HEK293 (cell line): ENCODE measurements at regions not wholly inside any gene's neighbourhood (a gene's known extent, or its start where the extent isn't known, plus 50 kb on each side); places are given as distances from the start of the nearest gene placed in this dataset.

Experiments used
- CTCF ChIA-PET: fragments of 350-600 bp; formaldehyde crosslinking; extraction: SDS; loops from one replicate; lab custom pipeline; 2021; ENCODE audit warnings: antibody characterized with exemption; lab: Yijun Ruan, JAX
- POLR2A ChIA-PET: fragments of 300-600 bp; formaldehyde crosslinking; extraction: SDS; loops from one replicate; lab custom pipeline; 2020; ENCODE audit warnings: antibody characterized with exemption, inconsistent platforms; lab: Yijun Ruan, JAX
- H3K27ac ChIP-seq: fragments of 200-500 bp; sonication (Bioruptor generic); 2 replicates; pipeline ENCODE4 v1.5.1; 2014; ENCODE audit warnings: low read depth, low read length, control low read depth, inconsistent platforms; ENCODE audit errors: extremely low read depth
- H3K36me3 ChIP-seq, 2 experiments: fragments of 200-500 bp in 1 of 2; sonication (Bioruptor generic) in 1 of 2; 1 replicate in 1 of 2; 2 replicates in 1 of 2; pipeline ENCODE4 v1.5.1; 2014 to 2017; ENCODE audit warnings: inconsistent platforms in 2 of 2, low read length in 2 of 2; ENCODE audit not compliant: control insufficient read depth in 2 of 2, insufficient read depth in 1 of 2
- H3K4me1 ChIP-seq: fragments of 200-500 bp; sonication (Bioruptor generic); 2 replicates; pipeline ENCODE4 v1.5.1; 2014; ENCODE audit warnings: mild to moderate bottlenecking, low read length, inconsistent platforms; ENCODE audit not compliant: control insufficient read depth, insufficient read depth
- H3K4me3 ChIP-seq: 2 replicates; pipeline ENCODE4 v1.5.1; 2011; ENCODE audit warnings: low read depth, mild to moderate bottlenecking, control low read depth, low read length, moderate library complexity
- H3K9me3 ChIP-seq: fragments of 200-500 bp; sonication (Bioruptor generic); 2 replicates; pipeline ENCODE4 v1.5.1; 2014; ENCODE audit warnings: low read depth, low read length, inconsistent platforms; ENCODE audit not compliant: control insufficient read depth, insufficient read depth
- ELK4 ChIP-seq: IDR thresholded peaks from 2 replicates; pipeline ENCODE4 v1.6.1; 2011; ENCODE audit warnings: mild to moderate bottlenecking, low read depth, low read length, borderline replicate concordance
- GFI1B ChIP-seq: fragments of 450-650 bp; formaldehyde crosslinking; IDR thresholded peaks from 2 replicates; pipeline ENCODE4 v1.5.1; 2016; ENCODE audit warnings: missing biosample characterization, missing genetic modification characterization
- MZF1 ChIP-seq: fragments of 450-650 bp; formaldehyde crosslinking; IDR thresholded peaks from 2 replicates; pipeline ENCODE4 v1.5.1; 2017; ENCODE audit warnings: missing biosample characterization, missing genetic modification characterization, borderline replicate concordance
- ZBTB10 ChIP-seq: fragments of 450-650 bp; formaldehyde crosslinking; IDR thresholded peaks from 2 replicates; pipeline ENCODE4 v1.5.1; 2016; ENCODE audit warnings: missing biosample characterization, missing genetic modification characterization
- ZBTB17 ChIP-seq: fragments of 450-650 bp; formaldehyde crosslinking; IDR thresholded peaks from 2 replicates; pipeline ENCODE4 v1.5.1; 2016; ENCODE audit warnings: missing biosample characterization, missing genetic modification characterization
- ZNF146 ChIP-seq: fragments of 450-650 bp; formaldehyde crosslinking; IDR thresholded peaks from 2 replicates; pipeline ENCODE4 v1.5.1; 2016; ENCODE audit warnings: missing biosample characterization, missing genetic modification characterization
- ZNF184 ChIP-seq: fragments of 450-650 bp; IDR thresholded peaks from 2 replicates; pipeline ENCODE4 v1.5.1; 2018; ENCODE audit warnings: missing biosample characterization, mild to moderate bottlenecking, missing genetic modification characterization
- ZNF433 ChIP-seq: fragments of 450-650 bp; formaldehyde crosslinking; IDR thresholded peaks from 2 replicates; pipeline ENCODE4 v1.5.1; 2016; ENCODE audit warnings: missing biosample characterization, missing genetic modification characterization, low read depth
- ZNF514 ChIP-seq: fragments of 450-650 bp; formaldehyde crosslinking; IDR thresholded peaks from 2 replicates; pipeline ENCODE4 v1.5.1; 2016; ENCODE audit warnings: missing biosample characterization, missing genetic modification characterization
- ZNF530 ChIP-seq: fragments of 450-650 bp; formaldehyde crosslinking; IDR thresholded peaks from 2 replicates; pipeline ENCODE4 v1.5.1; 2016; ENCODE audit warnings: low read depth, missing biosample characterization, missing genetic modification characterization
- ZNF660 ChIP-seq: fragments of 450-650 bp; IDR thresholded peaks from 2 replicates; pipeline ENCODE4 v1.5.1; 2018; ENCODE audit warnings: missing biosample characterization, mild to moderate bottlenecking, missing genetic modification characterization
- ZNF768 ChIP-seq: fragments of 450-650 bp; formaldehyde crosslinking; IDR thresholded peaks from 2 replicates; pipeline ENCODE4 v1.5.1; 2018; ENCODE audit warnings: missing biosample characterization, mild to moderate bottlenecking, missing genetic modification characterization
- ZNF791 ChIP-seq: fragments of 450-650 bp; formaldehyde crosslinking; IDR thresholded peaks from 2 replicates; pipeline ENCODE4 v1.5.1; 2016; ENCODE audit warnings: missing biosample characterization, missing genetic modification characterization
- ZNF843 ChIP-seq: fragments of 450-650 bp; formaldehyde crosslinking; IDR thresholded peaks from 2 replicates; pipeline ENCODE4 v1.5.1; 2016; ENCODE audit warnings: missing biosample characterization, missing genetic modification characterization
- ZSCAN16 ChIP-seq: fragments of 450-650 bp; formaldehyde crosslinking; IDR thresholded peaks from 2 replicates; pipeline ENCODE4 v1.5.1; 2016; ENCODE audit warnings: missing biosample characterization, missing genetic modification characterization
- ZSCAN30 ChIP-seq: fragments of 450-650 bp; IDR thresholded peaks from 2 replicates; pipeline ENCODE4 v1.5.1; 2018; ENCODE audit warnings: missing biosample characterization, mild to moderate bottlenecking, missing genetic modification characterization, moderate library complexity
- TF ChIP-seq, protein P1 (sequence below): fragments of 450-650 bp; formaldehyde crosslinking; IDR thresholded peaks from 2 replicates; pipeline ENCODE4 v1.5.1; 2016; ENCODE audit warnings: missing biosample characterization, missing genetic modification characterization
- TF ChIP-seq, protein P2 (sequence below): fragments of 450-650 bp; formaldehyde crosslinking; IDR thresholded peaks from 2 replicates; pipeline ENCODE4 v1.5.1; 2016; ENCODE audit warnings: missing biosample characterization, missing genetic modification characterization

GRCh38 chr3:74847093-74847492, 232.6 kb upstream of the CNTN3 start:
- CTCF ChIA-PET = no interaction called here

GRCh38 chr3:74845081-74845480, 230.6 kb upstream of the CNTN3 start:
- Histone ChIP-seq H3K4me3 (no peak overlapping the region), H3K27ac (no peak overlapping the region), H3K36me3 (no peaks in the 10 kb centered on the region), H3K4me1 (no peaks in the 10 kb centered on the region), H3K9me3 (no peaks in the 10 kb centered on the region)
- TF ChIP-seq ELK4 (no peak), ZBTB17 (tag by site-specific recombination) (no peak)
- ChIA-PET POLR2A (no interaction called here), CTCF (interaction anchor here (0.6 to 0.7 kb wide), 2 partner anchors 15 to 564 kb away, joined by 3 read pairs; no protein-coding TSS in a partner anchor)

More at GRCh38 chr3:74847093-74847492, 232.6 kb upstream of the CNTN3 start:
- TF ChIP-seq, protein P1, sequence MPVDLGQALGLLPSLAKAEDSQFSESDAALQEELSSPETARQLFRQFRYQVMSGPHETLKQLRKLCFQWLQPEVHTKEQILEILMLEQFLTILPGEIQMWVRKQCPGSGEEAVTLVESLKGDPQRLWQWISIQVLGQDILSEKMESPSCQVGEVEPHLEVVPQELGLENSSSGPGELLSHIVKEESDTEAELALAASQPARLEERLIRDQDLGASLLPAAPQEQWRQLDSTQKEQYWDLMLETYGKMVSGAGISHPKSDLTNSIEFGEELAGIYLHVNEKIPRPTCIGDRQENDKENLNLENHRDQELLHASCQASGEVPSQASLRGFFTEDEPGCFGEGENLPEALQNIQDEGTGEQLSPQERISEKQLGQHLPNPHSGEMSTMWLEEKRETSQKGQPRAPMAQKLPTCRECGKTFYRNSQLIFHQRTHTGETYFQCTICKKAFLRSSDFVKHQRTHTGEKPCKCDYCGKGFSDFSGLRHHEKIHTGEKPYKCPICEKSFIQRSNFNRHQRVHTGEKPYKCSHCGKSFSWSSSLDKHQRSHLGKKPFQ (tag by site-specific recombination) = no peak
- TF ChIP-seq ZSCAN16 (no peak), ZNF514 (tag by site-specific recombination) (no peak)
- POLR2A ChIA-PET = no interaction called here
- Histone ChIP-seq H3K27ac (no peak overlapping the region), H3K4me3 (no peak overlapping the region), H3K36me3 (no peaks in the 10 kb centered on the region), H3K4me1 (no peaks in the 10 kb centered on the region), H3K9me3 (no peaks in the 10 kb centered on the region)

DNA sequence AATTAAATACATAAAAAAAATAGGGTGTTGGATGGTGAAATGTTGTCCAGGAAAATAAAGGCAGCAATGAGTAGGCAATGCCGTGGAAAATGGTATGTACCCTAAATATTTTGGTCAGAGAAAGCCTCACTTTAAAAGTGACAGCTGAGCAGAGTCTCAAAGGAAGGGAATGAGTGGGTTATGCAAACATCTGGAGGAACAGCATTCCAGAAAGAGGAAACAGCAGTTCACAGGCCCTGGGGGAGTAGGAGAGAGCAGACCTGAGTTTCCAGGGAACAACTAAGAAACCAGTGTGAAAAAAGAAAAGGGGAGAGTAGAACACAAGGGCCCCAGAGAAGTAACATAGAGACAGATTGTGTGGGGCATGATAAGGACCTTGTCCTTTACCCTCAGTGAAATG, 230.0 kb upstream of the CNTN3 start:
- no peak for TF ChIP-seq ZNF843 (tag by site-specific recombination)
- TF ChIP-seq, all 188 proteins: peak for 0
- Histone ChIP-seq H3K4me3 (no peak overlapping the region), H3K4me1 (no peaks in the 10 kb centered on the region), H3K9me3 (no peaks in the 10 kb centered on the region), H3K27ac (no peak overlapping the region), H3K36me3 (no peaks in the 10 kb centered on the region)
- ChIA-PET POLR2A (no interaction called here), CTCF (no interaction called here)

GRCh38 chr3:74842649-74843048, 228.2 kb upstream of the CNTN3 start:
- Histone ChIP-seq H3K36me3 (no peaks in the 10 kb centered on the region), H3K9me3 (no peaks in the 10 kb centered on the region), H3K27ac (no peak overlapping the region), H3K4me3 (no peak overlapping the region), H3K4me1 (no peaks in the 10 kb centered on the region)
- POLR2A ChIA-PET = no interaction called here
- CTCF ChIA-PET = no interaction called here
- TF ChIP-seq ZSCAN30 (tag by site-specific recombination) = no peak
- TF ChIP-seq ZNF768 (tag by site-specific recombination) = no peak
- TF ChIP-seq ZNF433 (tag by site-specific recombination) = no peak
- no peak for TF ChIP-seq ZNF184 (tag by site-specific recombination)
- TF ChIP-seq ZBTB10 (tag by site-specific recombination) = no peak
- no peak for TF ChIP-seq ZNF530 (tag by site-specific recombination)
- TF ChIP-seq, protein P2, sequence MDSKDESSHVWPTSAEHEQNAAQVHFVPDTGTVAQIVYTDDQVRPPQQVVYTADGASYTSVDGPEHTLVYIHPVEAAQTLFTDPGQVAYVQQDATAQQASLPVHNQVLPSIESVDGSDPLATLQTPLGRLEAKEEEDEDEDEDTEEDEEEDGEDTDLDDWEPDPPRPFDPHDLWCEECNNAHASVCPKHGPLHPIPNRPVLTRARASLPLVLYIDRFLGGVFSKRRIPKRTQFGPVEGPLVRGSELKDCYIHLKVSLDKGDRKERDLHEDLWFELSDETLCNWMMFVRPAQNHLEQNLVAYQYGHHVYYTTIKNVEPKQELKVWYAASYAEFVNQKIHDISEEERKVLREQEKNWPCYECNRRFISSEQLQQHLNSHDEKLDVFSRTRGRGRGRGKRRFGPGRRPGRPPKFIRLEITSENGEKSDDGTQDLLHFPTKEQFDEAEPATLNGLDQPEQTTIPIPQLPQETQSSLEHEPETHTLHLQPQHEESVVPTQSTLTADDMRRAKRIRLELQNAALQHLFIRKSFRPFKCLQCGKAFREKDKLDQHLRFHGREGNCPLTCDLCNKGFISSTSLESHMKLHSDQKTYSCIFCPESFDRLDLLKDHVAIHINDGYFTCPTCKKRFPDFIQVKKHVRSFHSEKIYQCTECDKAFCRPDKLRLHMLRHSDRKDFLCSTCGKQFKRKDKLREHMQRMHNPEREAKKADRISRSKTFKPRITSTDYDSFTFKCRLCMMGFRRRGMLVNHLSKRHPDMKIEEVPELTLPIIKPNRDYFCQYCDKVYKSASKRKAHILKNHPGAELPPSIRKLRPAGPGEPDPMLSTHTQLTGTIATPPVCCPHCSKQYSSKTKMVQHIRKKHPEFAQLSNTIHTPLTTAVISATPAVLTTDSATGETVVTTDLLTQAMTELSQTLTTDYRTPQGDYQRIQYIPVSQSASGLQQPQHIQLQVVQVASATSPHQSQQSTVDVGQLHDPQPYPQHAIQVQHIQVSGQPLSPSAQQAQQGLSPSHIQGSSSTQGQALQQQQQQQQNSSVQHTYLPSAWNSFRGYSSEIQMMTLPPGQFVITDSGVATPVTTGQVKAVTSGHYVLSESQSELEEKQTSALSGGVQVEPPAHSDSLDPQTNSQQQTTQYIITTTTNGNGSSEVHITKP (tag by site-specific recombination) = no peak
- no peak for TF ChIP-seq ZNF791 (tag by site-specific recombination)
- no peak for TF ChIP-seq ZNF660
- no peak for TF ChIP-seq MZF1 (tag by site-specific recombination)
- TF ChIP-seq ZNF146 (tag by site-specific recombination) = no peak
- no peak for TF ChIP-seq GFI1B (tag by site-specific recombination)
